ENCODE measurements at regions not wholly inside any gene's neighbourhood (a gene's known extent, or its start where the extent isn't known, plus 50 kb on each side); places are given as distances from the start of the nearest gene placed in this dataset.

- TF ChIP-seq POLR2A (IDR thresholded peaks at IDR 0.05) (no peak), CTCF (IDR thresholded peaks at IDR 0.05) (no peak)
Observed at GRCh38 chr18:67192535-67192934, 324.0 kb downstream of the DSEL start.

Measured in lower leg skin (tissue), 3 donors.